K562 (cell line): ENCODE measurements at regions not wholly inside any gene's neighbourhood (a gene's known extent, or its start where the extent isn't known, plus 50 kb on each side); places are given as distances from the start of the nearest gene placed in this dataset.

Experiments
- JUND ChIP-seq, 2 experiments: IDR thresholded peaks; 2 replicates in 1 of 2; 3 replicates in 1 of 2; pipeline ENCODE4 v1.6.1; 2011; ENCODE audit warnings: borderline replicate concordance in 2 of 2, low read depth in 2 of 2, low read length in 2 of 2, improper control_type of control experiment in 1 of 2, missing biosample characterization in 1 of 2, missing genetic modification characterization in 1 of 2, missing genetic modification reagents in 1 of 2
- MBD2 ChIP-seq: sonication (generic); IDR thresholded peaks from 2 replicates; pipeline ENCODE4 v1.6.1; 2016; ENCODE audit warnings: low read depth, borderline replicate concordance
- PHF21A ChIP-seq: fragments of 450-650 bp; IDR thresholded peaks from 2 replicates; pipeline ENCODE4 v1.6.1; 2017; ENCODE audit warnings: low read depth, borderline replicate concordance
- SMARCB1 ChIP-seq: IDR thresholded peaks from 2 replicates; pipeline ENCODE4 v1.6.1; 2011; ENCODE audit warnings: improper control_type of control experiment, low read depth; ENCODE audit not compliant: insufficient read length
- SP1 ChIP-seq: sonication (generic); formaldehyde crosslinking; IDR thresholded peaks from 2 replicates; pipeline ENCODE4 v1.8.1; 2022; ENCODE audit warnings: mild to moderate bottlenecking, missing genetic modification reagents
- ZBTB34 ChIP-seq: fragments of 250-450 bp; sonication (Bioruptor Pico); IDR thresholded peaks from 2 replicates; pipeline ENCODE4 v1.8.0; 2021; ENCODE audit warnings: mild to moderate bottlenecking, moderate library complexity
- ZNF561 ChIP-seq: fragments of 450-650 bp; formaldehyde crosslinking; conservative IDR thresholded peaks from 2 replicates; pipeline ENCODE4 v1.4.0; 2020; ENCODE audit warnings: mild to moderate bottlenecking, moderate library complexity
- TF ChIP-seq, protein P1 (sequence below), 2 experiments: fragments of 450-650 bp; formaldehyde crosslinking in 1 of 2; IDR thresholded peaks; 2 replicates each; pipeline versions ENCODE4 v1.4.0 to v1.6.1; 2014 to 2020; ENCODE audit warnings: mild to moderate bottlenecking in 2 of 2, borderline replicate concordance in 1 of 2, low read depth in 1 of 2
- TF ChIP-seq, protein P2 (sequence below), 2 experiments: fragments of 250-450 bp in 1 of 2; fragments of 450-650 bp in 1 of 2; sonication (Bioruptor Pico) in 1 of 2; IDR thresholded peaks; 2 replicates each; pipeline versions ENCODE4 v1.6.1 to v1.8.0; 2016 to 2021; ENCODE audit warnings: mild to moderate bottlenecking in 2 of 2, moderate library complexity in 2 of 2, missing compliant biosample characterization in 1 of 2, missing genetic modification characterization in 1 of 2
- TF ChIP-seq, protein P3 (sequence below): sonication (generic); formaldehyde crosslinking; IDR thresholded peaks from 2 replicates; pipeline ENCODE4 v1.8.1; 2023; ENCODE audit warnings: mild to moderate bottlenecking, missing genetic modification reagents, moderate library complexity
- TF ChIP-seq, protein P4 (sequence below): fragments of 450-650 bp; IDR thresholded peaks from 2 replicates; pipeline ENCODE4 v1.6.1; 2016; ENCODE audit warnings: antibody characterized with exemption

DNA sequence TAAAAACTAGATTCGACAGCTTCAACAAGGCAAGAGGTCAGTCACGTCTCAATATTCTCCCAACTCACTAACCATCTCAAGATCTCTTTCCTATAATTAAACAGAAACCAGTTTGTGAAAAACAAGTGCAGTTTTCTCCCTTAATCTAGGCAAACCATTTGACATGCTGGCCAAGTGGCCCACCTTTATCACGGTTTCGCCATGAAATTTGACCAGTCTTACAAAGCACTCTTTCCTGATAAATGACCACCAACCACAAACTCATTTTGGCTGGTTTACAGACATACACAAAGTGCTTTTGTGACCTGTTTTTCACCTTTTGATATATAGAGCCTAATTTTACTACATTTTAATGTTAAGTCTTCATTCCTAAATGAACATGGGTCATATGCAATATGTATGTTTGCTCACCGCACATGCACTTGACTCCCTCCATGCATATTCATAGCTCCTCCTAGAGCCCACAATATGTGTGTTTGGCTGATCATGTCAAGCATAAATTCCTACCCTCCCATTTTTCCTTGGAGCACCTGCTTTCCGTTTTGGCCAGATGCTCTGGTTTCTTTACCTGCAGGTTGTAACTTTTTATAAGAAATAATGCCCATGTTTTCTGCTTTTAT is 385.1 kb downstream of the RAD51AP2 start (continued):
- 0 out of 2 replicates have a peak, but pooled peaks have one; percentile 30 for TF ChIP-seq SP1 (CRISPR knock-in tag)
- TF ChIP-seq MBD2, result peak; percentile 43; the same call in 1 of the 2 replicates
- TF ChIP-seq, protein P1, sequence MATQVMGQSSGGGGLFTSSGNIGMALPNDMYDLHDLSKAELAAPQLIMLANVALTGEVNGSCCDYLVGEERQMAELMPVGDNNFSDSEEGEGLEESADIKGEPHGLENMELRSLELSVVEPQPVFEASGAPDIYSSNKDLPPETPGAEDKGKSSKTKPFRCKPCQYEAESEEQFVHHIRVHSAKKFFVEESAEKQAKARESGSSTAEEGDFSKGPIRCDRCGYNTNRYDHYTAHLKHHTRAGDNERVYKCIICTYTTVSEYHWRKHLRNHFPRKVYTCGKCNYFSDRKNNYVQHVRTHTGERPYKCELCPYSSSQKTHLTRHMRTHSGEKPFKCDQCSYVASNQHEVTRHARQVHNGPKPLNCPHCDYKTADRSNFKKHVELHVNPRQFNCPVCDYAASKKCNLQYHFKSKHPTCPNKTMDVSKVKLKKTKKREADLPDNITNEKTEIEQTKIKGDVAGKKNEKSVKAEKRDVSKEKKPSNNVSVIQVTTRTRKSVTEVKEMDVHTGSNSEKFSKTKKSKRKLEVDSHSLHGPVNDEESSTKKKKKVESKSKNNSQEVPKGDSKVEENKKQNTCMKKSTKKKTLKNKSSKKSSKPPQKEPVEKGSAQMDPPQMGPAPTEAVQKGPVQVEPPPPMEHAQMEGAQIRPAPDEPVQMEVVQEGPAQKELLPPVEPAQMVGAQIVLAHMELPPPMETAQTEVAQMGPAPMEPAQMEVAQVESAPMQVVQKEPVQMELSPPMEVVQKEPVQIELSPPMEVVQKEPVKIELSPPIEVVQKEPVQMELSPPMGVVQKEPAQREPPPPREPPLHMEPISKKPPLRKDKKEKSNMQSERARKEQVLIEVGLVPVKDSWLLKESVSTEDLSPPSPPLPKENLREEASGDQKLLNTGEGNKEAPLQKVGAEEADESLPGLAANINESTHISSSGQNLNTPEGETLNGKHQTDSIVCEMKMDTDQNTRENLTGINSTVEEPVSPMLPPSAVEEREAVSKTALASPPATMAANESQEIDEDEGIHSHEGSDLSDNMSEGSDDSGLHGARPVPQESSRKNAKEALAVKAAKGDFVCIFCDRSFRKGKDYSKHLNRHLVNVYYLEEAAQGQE (IDR thresholded peaks at IDR 0.05; ENCODE audit: borderline replicate concordance), result no peak
- TF ChIP-seq, protein P1 (CRISPR knock-in tag; IDR thresholded peaks at IDR 0.05; ENCODE audit: low read depth), result no peak
- TF ChIP-seq PHF21A, result no peak
- 0 out of 2 replicates have a peak, but pooled peaks have one; percentile 2 for TF ChIP-seq JUND (IDR thresholded peaks at IDR 0.05; ENCODE audit: borderline replicate concordance, low read depth, low read length)
- 0 out of 3 replicates have a peak, but pooled peaks have one; percentile 24 for TF ChIP-seq JUND (tag; IDR thresholded peaks at IDR 0.05; ENCODE audit: borderline replicate concordance, low read depth, low read length)
- TF ChIP-seq, protein P2, sequence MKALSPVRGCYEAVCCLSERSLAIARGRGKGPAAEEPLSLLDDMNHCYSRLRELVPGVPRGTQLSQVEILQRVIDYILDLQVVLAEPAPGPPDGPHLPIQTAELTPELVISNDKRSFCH (CRISPR knock-in tag; IDR thresholded peaks at IDR 0.05), result no peak
- TF ChIP-seq, protein P2 (tag; IDR thresholded peaks at IDR 0.05), result no peak
- TF ChIP-seq ZBTB34, result no peak
- TF ChIP-seq, protein P3, sequence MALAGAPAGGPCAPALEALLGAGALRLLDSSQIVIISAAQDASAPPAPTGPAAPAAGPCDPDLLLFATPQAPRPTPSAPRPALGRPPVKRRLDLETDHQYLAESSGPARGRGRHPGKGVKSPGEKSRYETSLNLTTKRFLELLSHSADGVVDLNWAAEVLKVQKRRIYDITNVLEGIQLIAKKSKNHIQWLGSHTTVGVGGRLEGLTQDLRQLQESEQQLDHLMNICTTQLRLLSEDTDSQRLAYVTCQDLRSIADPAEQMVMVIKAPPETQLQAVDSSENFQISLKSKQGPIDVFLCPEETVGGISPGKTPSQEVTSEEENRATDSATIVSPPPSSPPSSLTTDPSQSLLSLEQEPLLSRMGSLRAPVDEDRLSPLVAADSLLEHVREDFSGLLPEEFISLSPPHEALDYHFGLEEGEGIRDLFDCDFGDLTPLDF (CRISPR knock-in tag), result no peak
- TF ChIP-seq ZNF561, result no peak
- TF ChIP-seq, protein P4, sequence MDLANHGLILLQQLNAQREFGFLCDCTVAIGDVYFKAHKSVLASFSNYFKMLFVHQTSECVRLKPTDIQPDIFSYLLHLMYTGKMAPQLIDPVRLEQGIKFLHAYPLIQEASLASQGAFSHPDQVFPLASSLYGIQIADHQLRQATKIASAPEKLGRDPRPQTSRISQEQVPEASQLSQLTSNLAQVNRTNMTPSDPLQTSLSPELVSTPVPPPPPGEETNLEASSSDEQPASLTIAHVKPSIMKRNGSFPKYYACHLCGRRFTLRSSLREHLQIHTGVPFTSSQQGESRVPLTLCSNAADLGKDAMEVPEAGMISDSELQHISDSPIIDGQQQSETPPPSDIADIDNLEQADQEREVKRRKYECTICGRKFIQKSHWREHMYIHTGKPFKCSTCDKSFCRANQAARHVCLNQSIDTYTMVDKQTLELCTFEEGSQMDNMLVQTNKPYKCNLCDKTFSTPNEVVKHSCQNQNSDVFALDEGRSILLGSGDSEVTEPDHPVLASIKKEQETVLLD, result no peak
- TF ChIP-seq SMARCB1, result no peak
